Endodermal cell (in vitro differentiated cells): ENCODE measurements at regions not wholly inside any gene's neighbourhood (a gene's known extent, or its start where the extent isn't known, plus 50 kb on each side); places are given as distances from the start of the nearest gene placed in this dataset.

Source experiments
- DNase-seq: peaks from one replicate; pipeline ENCODE4 v3.0.0-alpha.2; 2017
- H3K27ac ChIP-seq: 2 replicates; pipeline ENCODE4 v1.5.1; 2013; ENCODE audit warnings: mild to moderate bottlenecking, low read depth, low read length, moderate library complexity
- H3K27me3 ChIP-seq: 2 replicates; pipeline ENCODE4 v1.6.1; 2013; ENCODE audit warnings: mild to moderate bottlenecking, low read length, moderate library complexity; ENCODE audit not compliant: insufficient read depth, control insufficient read depth, poor library complexity, severe bottlenecking
- H3K36me3 ChIP-seq: 2 replicates; pipeline ENCODE4 v1.7.0; 2013; ENCODE audit warnings: mild to moderate bottlenecking, low read length, moderate library complexity; ENCODE audit not compliant: control insufficient read depth, insufficient read depth
- H3K4me1 ChIP-seq: one replicate; pipeline ENCODE4 v1.7.0; 2013; ENCODE audit warnings: low read length; ENCODE audit not compliant: control insufficient read depth, insufficient read depth
- H3K4me3 ChIP-seq: 2 replicates; pipeline ENCODE4 v1.5.1; 2013; ENCODE audit warnings: mild to moderate bottlenecking, low read length, moderate library complexity
- H3K9ac ChIP-seq: 2 replicates; pipeline ENCODE4 v1.6.1; 2013; ENCODE audit warnings: mild to moderate bottlenecking, low read length, moderate library complexity; ENCODE audit not compliant: poor library complexity, severe bottlenecking; ENCODE audit errors: extremely low read depth
- H3K9me3 ChIP-seq: 2 replicates; pipeline ENCODE4 v1.6.1; 2013; ENCODE audit warnings: mild to moderate bottlenecking, low read length, moderate library complexity; ENCODE audit not compliant: control insufficient read depth
- H3K27ac Mint-ChIP-seq: 2 replicates; pipeline ENCODE4 v1.8.0; 2020; ENCODE audit warnings: mixed read lengths
- H3K27me3 Mint-ChIP-seq: 2 replicates; pipeline ENCODE4 v1.8.0; 2021; ENCODE audit warnings: mild to moderate bottlenecking, mixed read lengths; ENCODE audit not compliant: insufficient read depth
- H3K36me3 Mint-ChIP-seq: 2 replicates; pipeline ENCODE4 v1.8.0; 2020; ENCODE audit warnings: low read depth, mixed read lengths
- H3K4me1 Mint-ChIP-seq: 2 replicates; pipeline ENCODE4 v1.8.0; 2020; ENCODE audit warnings: mixed read lengths
- H3K4me3 Mint-ChIP-seq: 2 replicates; pipeline ENCODE4 v1.8.0; 2020; ENCODE audit warnings: mild to moderate bottlenecking, moderate library complexity, mixed read lengths
- H3K9me3 Mint-ChIP-seq: 2 replicates; pipeline ENCODE4 v1.8.0; 2020; ENCODE audit warnings: mild to moderate bottlenecking, mixed read lengths
- CTCF ChIP-seq: fragments of 200-600 bp; sonication (generic); conservative IDR thresholded peaks from 2 replicates; pipeline ENCODE4 v1.5.0; 2021; ENCODE audit warnings: antibody characterized with exemption, mild to moderate bottlenecking
- WGBS, 2 experiments: methylation state at CpG; one replicate each; pipeline versions ENCODE4 v1.1.5 to v1.1.7; 2013; ENCODE audit warnings: missing lambda C conversion rate in 2 of 2, mixed read lengths in 1 of 2; ENCODE audit not compliant: insufficient coverage in 1 of 2, insufficient read length in 1 of 2; 5-methylcytosine and 5-hydroxymethylcytosine counted together

DNA sequence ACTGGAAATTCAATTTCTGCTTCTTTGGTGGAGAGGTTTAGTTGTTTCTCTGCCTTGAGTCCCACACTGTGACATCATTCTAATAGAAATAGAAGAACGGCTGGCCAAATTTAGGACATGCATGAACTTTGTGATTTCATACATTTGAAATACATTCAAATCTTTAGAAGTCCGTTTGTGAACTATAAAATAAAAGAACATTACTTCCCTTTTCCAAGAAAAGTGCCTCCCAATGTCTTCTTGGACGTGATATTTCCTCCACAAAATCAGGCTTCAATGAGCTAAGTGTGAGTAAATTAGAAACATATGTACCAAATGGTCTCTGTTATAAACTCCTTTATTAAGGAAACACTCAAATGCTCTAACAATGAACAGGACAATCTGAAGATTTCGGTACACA, 314.5 kb upstream of the AKR1E2 start:
- Mint-ChIP-seq H3K36me3 (no peaks in the 10 kb centered on the region), H3K27me3 (no peaks in the 10 kb centered on the region), H3K4me3 (no peak overlapping the region), H3K9me3 (no peaks in the 10 kb centered on the region), H3K4me1 (no peaks in the 10 kb centered on the region), H3K27ac (no peak overlapping the region)
- Histone ChIP-seq H3K9me3 (no peaks in the 10 kb centered on the region), H3K4me1 (no peaks in the 10 kb centered on the region), H3K9ac (no peak overlapping the region), H3K27ac (no peak overlapping the region), H3K27me3 (no peaks in the 10 kb centered on the region), H3K36me3 (no peaks in the 10 kb centered on the region), H3K4me3 (no peak overlapping the region)
- DNase-seq = no peak
- WGBS, 2 experiments = 87 to 93% methylated on average over 3 to 4 of the region's 4 CpGs
- no peak for TF ChIP-seq CTCF

- Histone ChIP-seq H3K9me3 (no peaks in the 10 kb centered on the region), H3K27me3 (no peaks in the 10 kb centered on the region), H3K4me1 (no peaks in the 10 kb centered on the region), H3K27ac (no peak overlapping the region), H3K36me3 (no peaks in the 10 kb centered on the region), H3K4me3 (no peak overlapping the region), H3K9ac (no peak overlapping the region)
- Mint-ChIP-seq H3K4me3 (no peak overlapping the region), H3K27ac (no peak overlapping the region), H3K27me3 (no peaks in the 10 kb centered on the region), H3K4me1 (no peaks in the 10 kb centered on the region), H3K36me3 (no peaks in the 10 kb centered on the region), H3K9me3 (no peaks in the 10 kb centered on the region)
- TF ChIP-seq CTCF = no peak
- 83 to 95% methylated on average over 5 to 10 of the region's 10 CpGs for WGBS, 2 experiments
- DNase-seq = no peak
Observed at GRCh38 chr10:4509405-4509804, 316.6 kb upstream of the AKR1E2 start.

DNA sequence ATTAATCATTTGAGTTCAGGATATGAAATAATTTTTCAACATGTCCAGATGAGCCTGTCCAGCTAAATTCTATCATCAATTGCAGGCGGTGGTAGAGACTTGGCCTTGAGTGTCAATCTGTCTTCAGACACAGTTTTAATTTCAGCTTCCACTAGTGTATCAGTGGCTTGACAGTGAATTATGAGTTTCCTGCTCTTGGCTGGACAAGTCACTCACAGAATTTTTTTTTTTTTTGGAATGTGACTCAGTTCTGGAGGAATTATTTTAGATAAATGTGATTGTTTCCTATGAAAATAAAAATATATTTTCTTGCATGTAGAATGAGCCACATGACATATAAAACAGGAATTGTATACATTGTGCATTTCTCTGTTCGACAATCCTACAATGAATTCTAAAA, 319.9 kb upstream of the AKR1E2 start:
- no peaks in the 10 kb centered on the region for H3K9me3 ChIP-seq
- no peaks in the 10 kb centered on the region for H3K9me3 Mint-ChIP-seq
- 88 to 100% methylated on average over 1 to 2 of the region's 2 CpGs for WGBS, 2 experiments
- no peak overlapping the region for H3K27ac Mint-ChIP-seq
- H3K9ac ChIP-seq = no peak overlapping the region
- no peak overlapping the region for H3K27ac ChIP-seq
- no peaks in the 10 kb centered on the region for H3K36me3 ChIP-seq
- H3K27me3 ChIP-seq = no peaks in the 10 kb centered on the region
- H3K36me3 Mint-ChIP-seq = no peaks in the 10 kb centered on the region
- no peak for TF ChIP-seq CTCF
- no peak for DNase-seq
- H3K4me1 Mint-ChIP-seq = no peaks in the 10 kb centered on the region
- no peak overlapping the region for H3K4me3 ChIP-seq
- no peaks in the 10 kb centered on the region for H3K27me3 Mint-ChIP-seq
- no peak overlapping the region for H3K4me3 Mint-ChIP-seq
- no peaks in the 10 kb centered on the region for H3K4me1 ChIP-seq
